KBM-7 (cell line): ENCODE measurements at regions not wholly inside any gene's neighbourhood (a gene's known extent, or its start where the extent isn't known, plus 50 kb on each side); places are given as distances from the start of the nearest gene placed in this dataset.
A peak's percentile ranks its signal among the peaks of the same experiment; 100 is the strongest.

Experiments
- DNase-seq: peaks from one replicate; pipeline ENCODE4 v3.0.0-alpha.2; 2015
- in situ Hi-C: fragments of 300-500 bp; cut with MboI; formaldehyde crosslinking; loops from 2 replicates; pipeline ENCODE4 v1.14.3; 2020; ENCODE audit warnings: low sequenced_read_pairs, low pct_unique_long_range_greater_than_20kb, mixed read lengths

DNA sequence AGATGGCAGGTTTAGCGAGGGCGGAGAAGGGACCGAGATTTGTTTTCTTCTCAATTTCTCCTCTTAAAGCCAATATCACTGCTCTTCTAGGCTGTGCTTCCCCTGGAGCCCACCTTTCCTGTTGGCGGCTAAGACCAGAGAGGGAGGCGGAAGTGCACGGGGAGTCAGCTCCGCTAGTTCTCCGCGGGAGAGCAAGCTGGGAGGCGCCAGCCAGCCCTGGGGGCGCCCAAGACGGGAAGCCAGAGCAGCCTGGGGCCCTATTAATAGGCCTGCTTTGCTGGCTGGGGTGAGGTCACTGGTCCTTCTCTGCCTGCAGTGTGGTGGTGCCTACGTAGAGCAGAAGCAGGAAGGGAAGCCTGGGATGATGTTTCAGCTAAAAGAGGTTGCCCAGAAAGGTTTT, 61.6 kb downstream of the LSM5 start:
- DNase-seq: no peak

DNA sequence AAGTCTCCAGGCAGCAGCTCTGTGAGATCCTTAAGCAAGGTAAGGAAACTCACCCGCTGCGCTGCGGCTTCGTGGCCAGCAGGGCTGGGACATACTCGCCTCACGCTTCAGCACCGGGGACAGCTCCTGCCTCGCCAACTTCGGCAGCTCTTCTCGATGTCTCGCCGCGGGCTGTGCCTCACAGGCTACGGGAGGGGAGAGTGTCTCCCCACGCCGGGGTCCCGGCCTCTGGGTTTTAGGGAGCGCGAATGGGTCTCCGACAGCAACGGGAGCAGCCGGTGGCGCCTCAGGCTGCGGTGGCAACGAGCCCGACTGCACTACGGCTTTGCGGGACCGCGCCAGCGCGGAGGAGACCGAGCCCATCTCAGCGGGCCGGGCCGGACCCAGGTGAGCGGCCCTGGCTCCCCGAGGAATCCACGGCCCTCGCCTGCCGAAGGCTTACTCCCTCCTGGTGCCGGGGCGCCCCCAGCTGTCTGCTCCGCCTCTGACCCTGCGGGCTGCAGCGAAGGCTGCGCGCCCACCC, 62.4 kb downstream of the LSM5 start:
- in situ Hi-C loops: no loop called here
- DNase-seq: peak; percentile 63

More for the DNA sequence above, 61.6 kb downstream of the LSM5 start:
- in situ Hi-C loops: no loop called here

DNA sequence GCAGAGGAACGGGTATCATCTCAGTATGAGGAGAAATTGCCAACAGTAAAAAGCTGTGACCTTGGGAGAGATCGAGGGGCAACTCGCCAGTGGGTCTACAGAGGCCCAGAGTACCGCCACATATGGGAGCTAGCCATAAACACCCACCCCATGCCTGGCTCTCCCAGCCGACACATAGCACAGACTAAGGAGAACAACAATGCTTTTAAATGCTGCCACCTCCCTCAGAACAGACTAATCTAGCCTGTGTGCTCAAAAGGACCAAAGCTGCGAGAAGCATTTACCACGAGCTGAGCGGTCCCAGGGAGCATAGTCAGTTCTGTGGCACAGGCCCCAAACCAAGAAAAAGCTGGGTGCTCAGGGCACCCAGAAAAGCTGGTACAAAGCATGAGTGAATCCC, 73.3 kb downstream of the LSM5 start:
- in situ Hi-C loops: no loop called here

DNA sequence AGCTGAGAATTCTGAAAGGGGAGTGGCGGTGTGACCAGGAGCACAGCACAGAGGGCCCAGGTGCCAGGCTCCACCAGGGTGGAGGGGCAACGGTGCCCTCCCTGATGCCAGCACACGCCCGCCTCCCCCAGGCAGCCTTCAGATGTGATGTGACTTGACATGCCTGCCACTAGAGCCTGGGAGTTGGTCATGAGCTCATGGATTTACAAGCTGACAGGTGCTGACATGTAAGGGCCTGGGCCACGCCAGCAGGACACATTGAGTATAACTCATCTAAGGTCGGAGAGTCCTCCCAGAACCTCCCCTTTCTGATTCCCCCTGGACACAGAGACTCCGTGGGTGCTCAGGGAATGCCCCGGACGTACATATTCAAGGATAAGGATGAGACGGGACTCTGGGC, 74.2 kb downstream of the LSM5 start:
- DNase-seq: no peak
- in situ Hi-C loops: no loop called here

More for the DNA sequence above, 73.3 kb downstream of the LSM5 start:
- no peak for DNase-seq

DNA sequence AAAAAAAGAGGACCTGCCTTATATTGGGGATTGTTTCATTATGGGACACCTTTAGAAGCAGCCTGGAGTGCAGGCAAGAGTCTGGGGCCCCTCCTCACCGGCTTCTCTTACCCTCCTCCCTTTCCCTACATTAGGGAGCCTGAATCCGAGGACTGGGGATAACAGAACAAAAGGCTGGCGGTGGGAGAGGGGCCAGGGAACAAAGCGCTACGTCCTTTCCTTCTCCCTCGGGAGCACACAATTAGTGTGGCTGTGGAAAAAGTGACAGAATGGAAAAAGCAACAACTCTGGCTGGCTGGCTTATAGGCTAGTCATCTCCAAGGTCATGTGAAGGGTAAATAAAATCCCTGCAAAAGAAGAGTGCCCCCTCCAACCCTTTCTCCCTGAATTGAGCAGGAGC, 74.7 kb downstream of the LSM5 start:
- no peak for DNase-seq

DNA sequence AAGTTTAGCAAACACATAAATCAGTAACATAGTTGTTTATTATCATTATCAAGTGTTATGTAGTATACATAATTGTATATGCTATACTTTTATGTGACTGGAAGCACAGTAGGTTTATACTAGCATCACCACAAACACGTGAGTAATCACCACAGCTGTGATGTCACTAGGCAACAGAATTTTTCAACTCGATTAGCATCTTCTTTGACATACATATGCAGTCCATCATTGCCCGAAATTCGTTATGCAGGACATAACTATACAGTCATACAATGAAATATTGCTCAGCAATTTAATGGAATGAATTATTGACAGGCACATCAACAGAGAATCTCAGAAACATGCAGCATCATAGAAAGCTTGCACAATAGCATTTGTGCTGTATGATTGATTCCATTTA, 77.7 kb downstream of the LSM5 start:
- no peak for DNase-seq
- in situ Hi-C loops: no loop called here

More for the DNA sequence above, 74.7 kb downstream of the LSM5 start:
- in situ Hi-C loops: no loop called here

DNA sequence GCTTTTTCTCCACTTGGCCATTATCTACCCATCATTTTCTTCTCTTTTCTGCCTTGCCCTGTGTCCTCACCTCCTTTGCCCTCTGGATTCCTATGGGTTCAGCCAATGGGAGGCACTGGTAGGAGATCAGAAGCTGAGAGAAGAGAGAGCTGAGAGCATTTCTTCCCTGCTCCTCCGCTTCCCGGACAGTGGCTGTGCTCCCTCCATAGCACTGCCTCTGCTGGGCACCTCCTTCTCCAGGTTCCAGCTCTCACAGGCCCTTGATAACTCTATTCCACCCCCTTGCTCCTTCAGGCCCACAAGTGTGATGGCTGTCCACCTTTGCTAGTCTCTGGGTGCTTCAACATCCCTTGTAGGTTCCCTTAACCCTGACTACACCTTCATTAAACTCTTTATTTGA, 79.6 kb downstream of the LSM5 start:
- in situ Hi-C loops: no loop called here
- DNase-seq: no peak

DNA sequence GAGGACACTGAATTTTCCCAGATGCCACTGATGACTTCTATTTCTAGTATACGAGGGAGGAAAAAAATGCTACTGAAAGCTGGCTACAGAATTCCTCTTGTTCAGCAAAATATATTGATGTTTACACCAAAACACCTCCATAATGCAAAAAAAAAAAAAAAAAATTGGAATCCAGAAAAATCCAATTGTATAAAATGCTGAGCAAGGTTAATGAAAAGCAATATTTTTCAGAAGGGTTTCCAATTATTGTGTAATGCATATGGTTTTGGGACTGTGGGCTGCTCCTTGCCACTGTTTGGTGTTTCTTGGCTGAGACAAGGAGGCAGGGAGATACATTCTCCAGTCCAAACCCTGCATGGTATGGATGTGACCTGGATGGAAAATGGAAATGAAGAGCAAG, 83.8 kb downstream of the LSM5 start:
- DNase-seq: no peak
- in situ Hi-C loops: no loop called here

DNA sequence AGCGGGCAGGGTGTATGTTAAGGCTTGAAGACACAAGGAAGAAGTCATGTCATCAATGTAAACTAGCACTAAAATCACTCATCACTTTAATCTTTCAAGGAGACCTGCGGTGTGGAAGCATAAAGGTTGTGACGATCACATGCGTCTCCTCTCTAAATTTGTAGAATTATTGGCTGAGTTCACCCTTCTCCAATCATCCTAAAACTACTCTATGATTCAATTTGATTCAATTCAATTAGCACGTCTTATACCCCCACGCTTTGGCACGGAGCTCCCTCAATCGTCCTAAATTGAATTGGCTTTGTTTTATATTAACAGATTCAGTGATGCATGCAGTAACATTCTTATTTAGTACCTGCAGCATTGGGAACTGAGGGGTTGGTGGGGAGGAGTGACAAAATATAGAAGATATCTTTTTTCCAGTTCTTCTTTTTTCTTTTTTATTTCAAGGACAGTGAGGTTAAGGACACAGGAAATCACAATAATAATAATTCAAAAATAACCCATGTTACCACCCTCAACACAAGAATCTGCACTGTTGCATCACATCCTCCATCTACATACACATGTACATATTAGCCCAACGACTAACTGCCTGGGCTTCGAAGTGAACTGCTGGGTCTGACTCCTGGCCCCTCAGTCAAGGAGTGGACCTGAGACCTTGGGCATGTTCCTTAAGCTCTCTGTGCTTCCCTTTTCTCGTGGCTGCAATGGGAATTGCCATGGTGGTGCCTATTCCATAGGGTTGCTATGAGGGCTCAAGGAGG, 86.5 kb downstream of the LSM5 start:
- in situ Hi-C loops: no loop called here
- no peak for DNase-seq

DNA sequence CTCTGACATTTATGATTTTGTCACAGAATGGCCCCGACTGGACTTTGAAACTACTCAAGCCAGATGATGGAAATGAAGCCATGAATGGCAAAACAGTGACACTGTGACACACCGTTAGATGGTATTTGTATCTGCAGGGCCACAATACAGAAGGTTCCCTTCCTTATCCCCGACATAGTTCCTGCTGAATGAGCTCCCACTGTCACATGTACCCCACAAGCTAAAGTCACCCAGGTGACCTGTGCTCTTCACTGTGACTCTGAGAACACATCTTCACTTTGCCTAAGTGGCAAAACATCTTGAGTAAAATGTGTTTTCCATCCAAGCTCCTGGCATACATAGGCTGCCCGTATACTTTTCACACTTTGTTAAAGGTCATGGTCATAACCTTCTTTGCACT, 89.5 kb downstream of the LSM5 start:
- in situ Hi-C loops: no loop called here
- no peak for DNase-seq

DNA sequence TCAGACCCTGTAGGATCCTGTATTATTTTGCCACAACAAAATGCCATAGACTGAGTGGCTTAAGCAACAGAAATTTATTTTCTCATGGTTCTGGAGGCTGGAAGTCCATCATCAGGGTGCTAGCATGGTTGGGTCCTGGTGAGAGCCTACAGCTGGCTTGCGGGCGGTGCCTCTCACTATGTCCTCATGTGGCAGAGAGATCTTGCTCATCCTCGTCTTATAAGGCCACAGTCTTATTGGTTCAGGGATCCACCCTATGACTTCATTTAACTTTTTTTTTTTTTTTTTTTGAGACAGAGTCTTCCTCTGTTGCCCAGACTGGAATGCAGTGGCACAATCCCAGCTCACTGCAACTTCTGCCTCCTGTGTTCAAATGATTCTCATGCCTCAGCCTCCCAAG, 90.9 kb downstream of the LSM5 start:
- in situ Hi-C loops: no loop called here

DNA sequence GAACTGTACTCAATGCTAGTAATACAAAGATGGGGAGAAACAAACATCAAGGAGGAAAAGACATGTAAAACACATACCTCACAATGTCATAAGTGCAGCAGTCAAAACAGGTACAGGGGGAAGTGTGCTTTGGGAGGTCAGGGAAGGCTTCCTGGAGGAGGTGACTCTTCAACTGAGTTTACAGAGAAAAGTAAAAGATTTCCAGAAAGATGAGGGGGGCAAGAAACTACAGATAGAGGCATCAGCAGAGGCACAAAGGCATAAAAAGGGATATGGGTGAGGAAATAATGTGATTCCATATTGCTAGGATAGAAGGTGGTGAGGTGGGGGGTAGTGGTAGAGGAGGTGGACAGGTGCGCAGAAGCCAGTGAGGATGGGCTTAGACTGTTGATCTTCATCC, 95.0 kb downstream of the LSM5 start:
- in situ Hi-C loops: no loop called here
- no peak for DNase-seq

More for the DNA sequence above, 90.9 kb downstream of the LSM5 start:
- no peak for DNase-seq

DNA sequence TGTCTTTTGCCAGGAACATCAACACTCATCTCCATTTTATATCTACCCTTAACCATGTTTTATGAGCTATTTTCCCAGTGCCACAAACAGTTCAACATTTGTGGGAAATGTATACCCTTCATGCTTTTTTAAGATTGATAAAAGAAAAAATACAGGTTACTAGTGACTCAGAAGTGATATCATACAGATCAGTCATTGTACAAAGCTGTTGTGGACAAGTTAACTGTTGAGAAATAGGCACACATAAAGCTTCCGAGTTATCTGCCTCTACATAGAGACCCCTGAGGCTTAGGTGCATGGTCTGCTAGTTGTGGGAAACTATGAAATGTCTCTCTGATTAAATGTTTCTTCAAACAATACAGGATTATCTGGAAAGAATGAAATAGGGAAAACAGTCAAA, 96.3 kb downstream of the LSM5 start:
- in situ Hi-C loops: no loop called here
- DNase-seq: no peak

DNA sequence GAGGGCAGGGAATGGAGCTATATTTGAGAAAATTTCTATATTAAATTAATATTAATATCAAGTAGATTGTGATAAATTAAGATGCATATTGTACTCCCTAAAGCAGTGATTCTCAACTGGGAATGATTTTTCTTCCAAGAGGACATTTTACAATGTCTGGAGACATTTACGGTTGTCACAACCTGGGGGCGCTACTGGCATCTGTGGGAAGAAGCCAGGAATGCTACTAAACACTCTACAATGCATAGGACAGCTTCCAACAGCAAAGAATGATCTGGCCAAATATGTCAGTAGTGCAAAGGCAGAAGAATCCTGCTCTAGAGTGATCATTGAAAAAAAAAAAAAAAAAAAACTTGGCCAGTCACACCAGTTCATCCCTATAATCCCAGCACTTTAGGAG, 100.0 kb downstream of the LSM5 start:
- DNase-seq: no peak
- in situ Hi-C loops: no loop called here

DNA sequence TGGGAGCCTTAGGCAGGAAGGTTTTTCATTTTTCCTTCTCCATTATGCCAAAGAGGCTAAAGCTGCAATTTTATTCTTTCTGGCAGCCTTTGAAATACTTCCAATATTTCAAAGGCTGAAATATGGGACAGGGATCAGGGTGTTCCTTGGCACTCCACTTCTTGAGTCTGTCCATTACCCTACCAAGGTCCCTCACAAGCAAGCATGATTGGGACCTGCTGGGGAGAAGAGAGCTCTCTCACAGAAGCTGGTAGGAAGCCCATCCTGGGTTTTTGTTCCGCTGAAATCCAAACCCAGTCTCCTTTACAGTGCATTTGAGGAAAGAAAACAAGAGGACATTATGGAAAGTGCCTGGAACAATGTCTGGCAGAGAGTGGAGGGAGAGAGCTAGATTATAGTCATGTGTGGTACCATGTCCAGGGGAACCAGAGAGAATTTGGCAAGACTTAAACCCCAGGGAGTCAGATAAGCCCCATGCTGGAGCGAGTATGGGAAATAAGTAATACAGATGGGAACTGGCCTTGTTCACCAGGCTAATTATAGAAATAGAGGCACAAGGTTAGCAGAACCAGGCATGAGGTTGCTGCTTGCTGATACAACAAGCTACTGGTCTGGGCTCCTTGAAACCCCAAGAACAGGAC, 104.7 kb downstream of the LSM5 start:
- no peak for DNase-seq
- in situ Hi-C loops: no loop called here

DNA sequence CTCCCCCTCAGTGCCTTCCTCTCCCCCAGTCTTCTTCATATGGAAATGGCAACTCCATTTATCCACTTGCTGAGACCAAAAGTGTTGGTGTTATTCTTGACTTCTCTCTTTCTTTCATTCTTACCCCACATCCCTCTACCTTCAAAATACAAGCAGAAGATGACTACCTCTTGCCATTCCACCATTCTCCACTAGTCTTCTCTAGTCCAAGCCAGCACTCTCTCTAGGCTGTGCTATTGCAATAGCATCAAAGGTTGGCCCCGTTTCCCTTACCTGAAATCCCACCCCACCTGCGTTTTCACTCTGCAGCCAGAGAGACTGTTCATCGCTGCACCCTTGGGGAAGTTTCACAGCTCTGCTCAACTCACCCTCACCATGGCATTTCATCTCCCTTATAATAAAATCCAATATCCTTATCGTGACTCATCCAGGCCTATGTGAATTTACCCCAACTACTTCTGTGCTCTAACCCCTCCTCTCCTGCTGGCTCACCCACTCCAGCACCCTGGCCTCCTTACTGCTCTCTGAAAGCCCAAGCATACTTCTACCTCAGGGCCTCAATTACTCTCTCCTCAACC, 109.1 kb downstream of the LSM5 start:
- DNase-seq: no peak
- in situ Hi-C loops: no loop called here

DNA sequence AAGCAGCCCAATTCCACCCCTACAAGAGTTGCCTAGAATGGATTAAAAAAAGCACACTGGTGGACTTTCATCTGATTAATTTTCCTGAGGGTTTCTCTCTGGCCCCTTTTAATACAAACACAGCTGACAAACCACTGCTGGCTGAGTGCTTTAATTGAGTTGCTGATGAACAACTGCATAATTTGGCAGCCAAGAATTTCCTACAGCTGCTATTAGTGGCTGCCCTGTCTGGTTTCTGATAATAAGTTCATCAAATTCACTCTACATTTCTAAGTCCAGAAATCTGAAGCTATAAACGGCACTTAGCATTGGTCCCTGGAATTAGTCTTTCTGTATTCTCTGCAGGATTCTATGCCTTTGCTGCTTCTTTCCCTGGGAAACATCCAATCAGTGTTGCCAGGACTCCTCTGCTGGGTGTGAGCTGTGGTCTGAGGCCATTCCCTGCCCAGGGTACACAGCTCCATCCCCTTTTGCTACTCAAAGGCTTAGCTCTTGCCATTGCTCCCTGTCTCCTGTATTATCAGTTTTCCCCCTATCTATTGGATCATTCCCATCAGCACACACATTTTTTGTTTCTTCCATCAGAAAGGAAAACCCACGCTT, 110.6 kb downstream of the LSM5 start:
- no peak for DNase-seq
- in situ Hi-C loops: no loop called here

DNA sequence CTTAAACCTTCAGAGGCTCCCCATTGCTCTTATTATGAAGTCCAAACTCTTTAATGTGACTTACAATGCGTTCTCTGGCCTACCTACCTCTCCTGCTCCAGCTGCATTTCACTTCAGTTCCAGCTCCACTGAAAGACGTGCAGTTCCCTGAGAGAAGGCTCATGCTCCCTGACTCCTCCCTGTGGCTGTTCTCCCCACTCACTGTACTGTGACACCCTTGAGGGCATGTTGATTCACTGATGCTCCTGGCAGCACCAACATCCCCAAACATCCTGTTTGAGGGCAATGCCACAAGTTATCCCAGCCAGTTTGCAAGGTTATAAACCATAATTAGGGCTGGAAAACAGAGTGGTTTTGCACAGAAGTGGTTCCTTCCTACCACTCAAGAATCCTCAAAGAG, 111.2 kb downstream of the LSM5 start:
- DNase-seq: no peak
- in situ Hi-C loops: no loop called here

DNA sequence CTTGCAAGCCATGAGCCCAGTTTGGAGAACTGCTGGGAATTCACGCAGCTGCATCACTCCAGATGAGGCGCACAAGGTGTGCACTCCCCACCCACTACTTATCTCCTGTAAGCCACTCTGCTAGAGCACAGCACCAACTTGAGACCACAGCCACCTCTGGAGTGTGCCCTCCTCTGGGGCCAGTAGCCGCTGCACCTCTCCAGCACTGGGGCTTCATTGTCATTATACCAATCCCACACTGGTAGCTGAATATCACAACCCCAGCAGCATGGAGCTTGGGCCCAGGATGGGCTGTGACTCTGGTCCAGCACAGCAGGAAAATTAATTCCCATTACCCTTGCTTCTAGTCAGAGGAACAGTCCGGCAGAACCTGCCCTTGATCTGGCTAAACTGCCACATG, 125.6 kb downstream of the LSM5 start:
- in situ Hi-C loops: no loop called here
- no peak for DNase-seq

DNA sequence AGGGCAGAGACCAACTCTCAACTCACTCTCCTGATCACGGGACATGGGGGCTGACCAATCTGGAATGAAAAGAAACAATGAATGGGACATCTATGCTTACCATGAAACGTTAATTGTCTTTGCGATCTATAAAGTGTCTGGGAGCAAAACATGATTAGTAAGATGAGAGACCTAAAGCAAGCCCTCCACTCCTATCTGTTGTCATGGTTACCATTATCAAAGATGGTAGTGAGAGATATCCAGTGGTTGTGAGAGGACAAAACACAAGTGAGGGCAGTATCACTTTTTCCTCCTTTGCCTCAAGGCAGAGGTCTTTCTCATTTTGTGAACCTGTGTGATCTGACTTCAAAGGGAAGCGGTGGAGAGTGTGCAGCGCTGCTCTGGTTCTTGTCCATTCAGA, 130.1 kb downstream of the LSM5 start:
- in situ Hi-C loops: no loop called here
- no peak for DNase-seq
